GM21528 (cell line): ENCODE measurements at regions not wholly inside any gene's neighbourhood (a gene's known extent, or its start where the extent isn't known, plus 50 kb on each side); places are given as distances from the start of the nearest gene placed in this dataset.

Experiments
- ATAC-seq: cut with Tn5 transposase; IDR thresholded peaks from one replicate; pipeline ENCODE4 v1.9.1; 2021; ENCODE audit warnings: mild to moderate bottlenecking, moderate library complexity; ENCODE audit not compliant: unreplicated experiment, low FRiP score

- ATAC-seq: no peak
Observed at GRCh38 chr5:74209571-74209970, 431.0 kb downstream of the ENC1 start.

DNA sequence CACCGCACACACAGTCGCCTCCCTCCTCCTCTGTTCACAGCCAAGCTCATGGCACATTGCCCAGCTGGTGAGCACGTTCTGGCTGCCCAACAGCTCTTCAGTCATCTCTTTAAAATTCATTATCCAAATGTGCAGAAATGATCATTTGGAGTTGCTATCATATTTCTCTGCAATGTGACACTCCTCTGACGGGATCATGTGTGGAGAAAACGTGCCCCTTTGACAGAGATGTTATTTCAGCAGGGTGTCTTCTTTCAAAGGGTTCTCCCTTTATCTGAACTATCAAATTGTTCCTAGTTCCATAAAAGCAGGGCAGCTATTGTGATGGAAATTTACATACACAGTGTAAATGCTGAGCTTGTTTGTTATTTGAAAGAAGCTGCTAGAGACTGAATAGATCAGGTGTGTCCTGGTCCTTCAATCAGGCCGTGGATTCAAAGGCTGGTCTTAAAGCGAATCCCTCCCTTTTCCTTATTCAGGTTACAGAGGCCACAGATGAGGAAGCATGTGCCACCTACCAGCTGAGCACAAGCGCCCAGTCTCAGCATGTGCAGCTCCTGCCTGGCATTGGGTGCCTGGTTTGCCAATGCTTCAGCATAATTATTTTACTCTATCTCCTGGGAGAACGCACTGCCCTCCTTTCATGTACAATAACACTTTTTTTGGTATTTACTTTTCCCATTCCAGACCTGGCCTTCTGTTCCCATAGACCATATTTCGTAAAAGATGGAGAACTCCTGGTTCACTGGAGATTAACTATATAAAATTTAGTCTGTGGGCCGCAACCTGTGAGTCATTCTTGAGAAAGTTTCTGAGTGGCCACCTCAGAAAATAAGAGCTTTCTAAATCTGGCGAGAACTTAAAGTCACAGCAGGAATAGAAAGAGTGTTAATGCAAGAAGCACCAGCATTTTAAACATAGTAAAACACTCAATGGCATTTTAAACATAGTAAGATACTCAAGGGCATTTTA, 433.7 kb downstream of the ENC1 start:
- no peak for ATAC-seq

DNA sequence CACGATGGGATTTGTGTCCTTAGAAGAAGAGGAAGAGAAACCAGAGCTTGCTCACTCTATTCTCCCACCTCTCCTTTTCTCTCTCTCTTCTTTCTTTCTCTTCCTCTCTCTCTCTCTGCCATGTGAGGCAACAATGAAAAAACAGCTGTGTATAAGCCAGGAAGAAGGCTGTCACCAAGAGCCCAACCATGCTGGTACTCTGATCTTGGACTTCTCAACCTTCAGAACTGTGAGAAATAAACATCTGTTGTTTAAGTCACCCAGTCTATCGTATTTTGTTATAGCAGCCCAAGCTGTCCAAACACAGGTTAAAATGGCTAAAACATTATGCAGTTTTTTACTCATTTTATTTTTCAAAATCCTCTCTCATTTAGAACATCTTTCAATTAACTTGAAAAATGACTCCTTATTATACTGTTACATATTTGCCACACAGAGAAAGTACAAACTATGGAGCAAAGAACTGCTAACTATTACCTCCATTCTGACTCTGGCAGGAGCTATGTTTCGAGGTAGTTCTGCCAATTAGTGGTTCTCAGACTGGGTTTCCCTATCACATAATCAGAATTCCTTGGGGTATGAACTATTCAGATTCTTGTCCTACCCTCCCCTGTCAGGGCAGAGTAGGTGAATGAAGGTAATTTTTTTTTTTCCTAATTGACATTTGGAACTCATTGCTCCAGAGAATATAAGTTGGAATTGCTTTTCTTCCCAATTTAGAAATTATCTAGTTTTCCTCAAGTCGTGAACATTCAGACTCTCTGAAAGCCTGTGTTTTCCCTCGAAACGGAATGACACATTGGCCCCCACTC, 434.6 kb downstream of the ENC1 start:
- ATAC-seq: no peak

DNA sequence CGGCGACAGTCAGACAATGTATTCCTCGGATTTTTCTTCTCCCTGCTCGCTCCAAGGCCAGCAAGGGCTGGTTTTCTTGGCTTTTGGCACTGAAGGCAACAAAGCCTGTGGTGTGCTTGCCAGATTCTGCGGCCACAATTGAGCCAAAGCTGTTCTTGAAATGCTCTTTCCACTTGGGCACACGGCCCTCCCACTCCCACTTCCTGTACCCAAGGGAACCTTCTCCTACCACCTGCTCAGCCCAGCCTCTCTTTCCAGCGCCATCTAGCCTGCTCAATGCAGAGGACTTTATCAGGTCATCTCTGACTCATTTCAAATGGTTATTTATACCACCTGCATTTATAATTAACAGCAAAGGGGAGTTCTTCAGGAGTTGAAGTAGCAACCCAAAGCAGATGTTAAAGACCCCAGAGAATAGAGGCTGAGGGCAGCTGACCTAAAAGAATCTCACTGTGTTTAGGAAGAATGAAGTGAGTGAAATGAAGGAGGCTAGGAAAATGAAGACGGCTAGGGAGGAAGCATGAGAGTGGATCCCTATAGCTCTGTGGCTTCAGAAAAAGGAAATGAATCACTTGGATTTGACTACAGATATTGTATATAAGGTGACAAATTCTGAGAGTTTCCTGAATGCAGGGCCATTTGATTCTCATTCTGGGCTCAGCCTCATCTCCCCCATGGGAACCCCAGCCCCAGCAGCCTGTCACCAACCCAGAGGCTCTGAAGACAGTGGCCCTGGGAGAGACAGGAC, 439.0 kb downstream of the ENC1 start:
- ATAC-seq: peak; percentile 65

- no peak for ATAC-seq
Observed at GRCh38 chr5:74200560-74200959, 440.0 kb downstream of the ENC1 start.

GRCh38 chr5:74199436-74200210, 440.9 kb downstream of the ENC1 start:
- no peak for ATAC-seq

- ATAC-seq: no peak
Observed at GRCh38 chr5:74199005-74199404, 441.5 kb downstream of the ENC1 start.

- ATAC-seq: no peak
Observed at GRCh38 chr5:74198156-74198555, 442.4 kb downstream of the ENC1 start.

- ATAC-seq: peak; percentile 79
Observed at GRCh38 chr5:74196233-74196632, 444.3 kb downstream of the ENC1 start.

- ATAC-seq: no peak
Observed at GRCh38 chr5:74194196-74194595, 446.3 kb downstream of the ENC1 start.

- no peak for ATAC-seq
Observed at GRCh38 chr5:74192606-74193299, 447.8 kb downstream of the ENC1 start.

DNA sequence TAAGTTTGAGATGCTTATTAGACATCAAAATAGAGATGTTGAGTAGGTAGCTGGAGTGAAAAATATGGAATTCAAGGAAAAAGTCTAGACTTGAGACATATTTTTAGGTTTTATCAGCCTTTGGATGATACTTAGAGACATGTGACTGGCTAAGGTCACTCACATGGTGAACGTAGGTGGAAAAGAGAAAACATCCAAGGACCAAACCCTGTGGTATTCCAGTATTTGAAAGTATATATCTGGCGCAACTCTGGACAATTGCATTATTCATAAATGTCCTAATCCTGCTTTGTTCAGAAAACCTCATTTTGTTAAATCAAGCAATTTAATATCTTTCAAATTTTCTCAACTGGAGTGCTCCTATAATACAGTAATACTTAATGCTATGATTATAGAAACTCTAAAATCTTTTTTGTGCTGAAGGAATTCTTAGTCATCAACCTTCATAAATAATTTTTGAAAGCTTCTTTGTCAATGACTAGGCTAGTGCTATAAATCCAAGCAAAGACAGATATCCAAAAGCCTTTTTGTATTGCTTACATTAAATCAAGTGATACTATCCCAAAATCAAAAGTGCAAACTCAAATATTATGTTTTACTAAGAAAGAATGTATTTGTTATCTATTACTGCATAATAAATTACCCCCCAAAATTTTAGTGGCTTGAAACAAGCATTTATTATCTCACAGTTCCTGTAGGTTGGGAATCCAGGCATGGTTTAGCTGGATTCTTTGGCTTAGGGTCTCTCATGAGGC, 452.0 kb downstream of the ENC1 start:
- ATAC-seq: no peak

DNA sequence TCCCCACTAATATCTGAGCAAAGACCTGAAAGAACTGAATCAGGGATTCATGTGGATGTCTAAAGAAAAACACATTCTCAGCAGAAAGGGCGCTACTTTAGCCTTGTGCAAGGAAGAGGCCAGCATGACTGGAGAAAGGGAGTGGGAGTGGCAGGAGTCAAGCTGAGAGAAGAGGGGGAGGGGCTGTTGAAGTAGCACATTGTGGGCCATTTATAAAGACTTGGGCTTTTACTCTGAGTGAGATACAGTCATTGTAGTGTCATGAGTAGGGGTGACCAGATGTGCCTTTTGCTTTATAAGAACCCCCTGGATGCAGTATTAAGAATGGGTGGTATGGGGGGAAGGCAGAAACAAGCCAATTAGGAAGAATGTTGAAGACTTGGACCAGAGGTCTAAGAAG, 452.8 kb downstream of the ENC1 start:
- no peak for ATAC-seq

GRCh38 chr5:74186356-74187315, 453.9 kb downstream of the ENC1 start:
- no peak for ATAC-seq

DNA sequence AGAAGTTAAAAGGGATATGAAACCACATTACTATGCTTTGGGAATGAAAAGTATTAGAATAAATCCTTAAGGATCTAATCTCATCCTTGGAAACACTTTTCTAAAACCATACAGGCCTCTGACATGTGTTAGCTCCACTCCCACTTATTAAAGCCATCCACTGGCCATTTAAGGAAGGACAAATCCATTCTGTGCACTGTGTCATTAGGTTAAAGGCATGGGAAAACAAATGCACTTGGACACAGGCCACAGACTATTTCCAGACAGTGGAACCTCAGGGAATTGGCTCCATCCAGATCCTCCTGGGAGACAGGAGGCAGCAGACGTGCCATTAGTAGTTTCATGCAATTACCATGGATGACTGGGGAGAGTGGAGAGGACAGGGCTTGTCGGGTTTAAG, 454.9 kb downstream of the ENC1 start:
- no peak for ATAC-seq

- ATAC-seq: no peak
Observed at GRCh38 chr5:74184649-74185048, 455.9 kb downstream of the ENC1 start.

DNA sequence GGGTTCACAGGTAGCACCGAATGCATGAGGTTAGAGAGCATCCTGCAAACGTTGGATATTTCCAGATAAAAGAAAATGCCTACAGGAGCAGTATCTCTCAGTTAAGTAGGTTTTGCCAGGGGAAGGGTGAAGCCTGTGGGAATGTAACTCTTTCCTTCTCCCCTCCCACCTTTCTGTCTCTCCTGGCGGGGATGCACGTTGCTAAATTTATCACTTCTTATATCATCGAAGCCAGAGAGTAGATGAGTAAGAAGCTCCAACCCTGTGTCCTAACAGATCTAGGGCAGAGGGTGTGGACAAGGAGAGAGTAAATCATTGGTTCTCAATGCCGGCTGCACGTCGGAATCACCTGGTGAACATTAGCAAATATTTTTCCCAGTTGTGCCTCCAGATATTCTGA, 457.5 kb downstream of the ENC1 start:
- no peak for ATAC-seq

- no peak for ATAC-seq
Observed at GRCh38 chr5:74182603-74183002, 457.9 kb downstream of the ENC1 start.
